SK-N-SH treated with all-trans-retinoic acid at 6 μM for 48 hours (cell line): ENCODE measurements at regions not wholly inside any gene's neighbourhood (a gene's known extent, or its start where the extent isn't known, plus 50 kb on each side); places are given as distances from the start of the nearest gene placed in this dataset.
A peak's percentile ranks its signal among the peaks of the same experiment; 100 is the strongest.

Source experiments
- ATAC-seq: fragments of 200-7000 bp; cut with Tn5 transposase; 3 replicates; pipeline ENCODE4 v1.9.1; 2020; ENCODE audit warnings: mild to moderate bottlenecking, moderate library complexity
- ARNTL ChIP-seq: fragments of 450-650 bp; formaldehyde crosslinking; IDR thresholded peaks from 2 replicates; pipeline ENCODE4 v1.5.0; 2020; ENCODE audit warnings: low read depth, mild to moderate bottlenecking, moderate library complexity, borderline replicate concordance
- BACH2 ChIP-seq: fragments of 250-450 bp; sonication (Bioruptor Pico); IDR thresholded peaks from 2 replicates; pipeline ENCODE4 v1.9.0; 2021; ENCODE audit warnings: mild to moderate bottlenecking, borderline replicate concordance
- ESRRG ChIP-seq: fragments of 250-450 bp; sonication (Bioruptor Pico); IDR thresholded peaks from 2 replicates; pipeline ENCODE4 v1.6.1; 2021; ENCODE audit warnings: mild to moderate bottlenecking
- GLIS3 ChIP-seq: fragments of 250-450 bp; sonication (Bioruptor Pico); IDR thresholded peaks from 2 replicates; pipeline ENCODE4 v1.5.0; 2020; ENCODE audit warnings: mild to moderate bottlenecking, moderate library complexity
- ISL1 ChIP-seq: fragments of 250-450 bp; sonication (Bioruptor Pico); IDR thresholded peaks from 2 replicates; pipeline ENCODE4 v2.1.2; 2022; ENCODE audit warnings: mild to moderate bottlenecking, moderate library complexity
- OSR1 ChIP-seq: fragments of 250-450 bp; sonication (Bioruptor Pico); IDR thresholded peaks from 2 replicates; pipeline ENCODE4 v1.8.0; 2022; ENCODE audit warnings: moderate library complexity, mild to moderate bottlenecking, inconsistent platforms
- PPARA ChIP-seq: fragments of 250-450 bp; sonication (Bioruptor Pico); IDR thresholded peaks from 2 replicates; pipeline ENCODE4 v1.5.0; 2020; ENCODE audit warnings: mild to moderate bottlenecking, borderline replicate concordance
- RARB ChIP-seq: fragments of 250-450 bp; sonication (Bioruptor Pico); IDR thresholded peaks from 2 replicates; pipeline ENCODE4 v1.8.0; 2021; ENCODE audit warnings: mild to moderate bottlenecking, moderate library complexity
- TCF4 ChIP-seq: fragments of 250-450 bp; sonication (Bioruptor Pico); IDR thresholded peaks from 2 replicates; pipeline ENCODE4 v1.8.0; 2021; ENCODE audit warnings: mild to moderate bottlenecking, moderate library complexity, borderline replicate concordance
- TOX ChIP-seq: fragments of 250-450 bp; sonication (Bioruptor Pico); IDR thresholded peaks from 2 replicates; pipeline ENCODE4 v1.8.0; 2021; ENCODE audit warnings: mild to moderate bottlenecking, moderate library complexity, borderline replicate concordance
- TSHZ2 ChIP-seq: fragments of 250-450 bp; sonication (Bioruptor Pico); IDR thresholded peaks from 2 replicates; pipeline ENCODE4 v1.5.0; 2020; ENCODE audit warnings: mild to moderate bottlenecking, moderate library complexity
- ZC3H10 ChIP-seq: fragments of 250-450 bp; sonication (Bioruptor Pico); IDR thresholded peaks from 2 replicates; pipeline ENCODE4 v1.5.1; 2021; ENCODE audit warnings: mild to moderate bottlenecking, moderate library complexity
- ZFP3 ChIP-seq: fragments of 250-450 bp; sonication (Bioruptor Pico); IDR thresholded peaks from 2 replicates; pipeline ENCODE4 v1.5.0; 2020; ENCODE audit warnings: mild to moderate bottlenecking, moderate library complexity
- ZFP30 ChIP-seq: fragments of 450-650 bp; formaldehyde crosslinking; IDR thresholded peaks from 2 replicates; pipeline ENCODE4 v1.5.0; 2022; ENCODE audit warnings: mild to moderate bottlenecking, moderate library complexity
- ZNF565 ChIP-seq: fragments of 450-650 bp; formaldehyde crosslinking; conservative IDR thresholded peaks from 2 replicates; pipeline ENCODE4 v1.5.0; 2020; ENCODE audit warnings: low read depth, mild to moderate bottlenecking, moderate library complexity
- TF ChIP-seq, protein P1 (sequence below): fragments of 250-450 bp; sonication (Bioruptor Pico); IDR thresholded peaks from 2 replicates; pipeline ENCODE4 v1.5.1; 2020; ENCODE audit warnings: low read depth, mild to moderate bottlenecking, moderate library complexity
- TF ChIP-seq, protein P2 (sequence below): fragments of 250-450 bp; sonication (Bioruptor Pico); IDR thresholded peaks from 2 replicates; pipeline ENCODE4 v1.8.0; 2021; ENCODE audit warnings: low read depth, mild to moderate bottlenecking, moderate library complexity, borderline replicate concordance
- TF ChIP-seq, protein P3 (sequence below): fragments of 250-450 bp; sonication (Bioruptor Pico); IDR thresholded peaks from 2 replicates; pipeline ENCODE4 v1.5.1; 2021; ENCODE audit warnings: mild to moderate bottlenecking, moderate library complexity

- TF ChIP-seq GLIS3: no peak
- TF ChIP-seq ZC3H10 (CRISPR knock-in tag): no peak
- TF ChIP-seq TCF4 (CRISPR knock-in tag): no peak
- TF ChIP-seq OSR1 (CRISPR knock-in tag): no peak
- TF ChIP-seq ZNF565 (CRISPR knock-in tag): no peak
- no peak for TF ChIP-seq TSHZ2 (CRISPR knock-in tag)
- TF ChIP-seq, protein P1, sequence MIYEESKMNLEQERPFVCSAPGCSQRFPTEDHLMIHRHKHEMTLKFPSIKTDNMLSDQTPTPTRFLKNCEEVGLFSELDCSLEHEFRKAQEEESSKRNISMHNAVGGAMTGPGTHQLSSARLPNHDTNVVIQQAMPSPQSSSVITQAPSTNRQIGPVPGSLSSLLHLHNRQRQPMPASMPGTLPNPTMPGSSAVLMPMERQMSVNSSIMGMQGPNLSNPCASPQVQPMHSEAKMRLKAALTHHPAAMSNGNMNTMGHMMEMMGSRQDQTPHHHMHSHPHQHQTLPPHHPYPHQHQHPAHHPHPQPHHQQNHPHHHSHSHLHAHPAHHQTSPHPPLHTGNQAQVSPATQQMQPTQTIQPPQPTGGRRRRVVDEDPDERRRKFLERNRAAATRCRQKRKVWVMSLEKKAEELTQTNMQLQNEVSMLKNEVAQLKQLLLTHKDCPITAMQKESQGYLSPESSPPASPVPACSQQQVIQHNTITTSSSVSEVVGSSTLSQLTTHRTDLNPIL (CRISPR knock-in tag): no peak
- TF ChIP-seq, protein P2, sequence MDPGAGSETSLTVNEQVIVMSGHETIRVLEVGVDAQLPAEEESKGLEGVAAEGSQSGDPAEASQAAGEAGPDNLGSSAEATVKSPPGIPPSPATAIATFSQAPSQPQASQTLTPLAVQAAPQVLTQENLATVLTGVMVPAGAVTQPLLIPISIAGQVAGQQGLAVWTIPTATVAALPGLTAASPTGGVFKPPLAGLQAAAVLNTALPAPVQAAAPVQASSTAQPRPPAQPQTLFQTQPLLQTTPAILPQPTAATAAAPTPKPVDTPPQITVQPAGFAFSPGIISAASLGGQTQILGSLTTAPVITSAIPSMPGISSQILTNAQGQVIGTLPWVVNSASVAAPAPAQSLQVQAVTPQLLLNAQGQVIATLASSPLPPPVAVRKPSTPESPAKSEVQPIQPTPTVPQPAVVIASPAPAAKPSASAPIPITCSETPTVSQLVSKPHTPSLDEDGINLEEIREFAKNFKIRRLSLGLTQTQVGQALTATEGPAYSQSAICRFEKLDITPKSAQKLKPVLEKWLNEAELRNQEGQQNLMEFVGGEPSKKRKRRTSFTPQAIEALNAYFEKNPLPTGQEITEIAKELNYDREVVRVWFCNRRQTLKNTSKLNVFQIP: no peak
- no peak for TF ChIP-seq ZFP30 (CRISPR knock-in tag)
- TF ChIP-seq PPARA (CRISPR knock-in tag): no peak
- no peak for TF ChIP-seq ZFP3
- no peak for TF ChIP-seq BACH2 (CRISPR knock-in tag)
- no peak for TF ChIP-seq TOX (CRISPR knock-in tag)
- TF ChIP-seq, protein P3, sequence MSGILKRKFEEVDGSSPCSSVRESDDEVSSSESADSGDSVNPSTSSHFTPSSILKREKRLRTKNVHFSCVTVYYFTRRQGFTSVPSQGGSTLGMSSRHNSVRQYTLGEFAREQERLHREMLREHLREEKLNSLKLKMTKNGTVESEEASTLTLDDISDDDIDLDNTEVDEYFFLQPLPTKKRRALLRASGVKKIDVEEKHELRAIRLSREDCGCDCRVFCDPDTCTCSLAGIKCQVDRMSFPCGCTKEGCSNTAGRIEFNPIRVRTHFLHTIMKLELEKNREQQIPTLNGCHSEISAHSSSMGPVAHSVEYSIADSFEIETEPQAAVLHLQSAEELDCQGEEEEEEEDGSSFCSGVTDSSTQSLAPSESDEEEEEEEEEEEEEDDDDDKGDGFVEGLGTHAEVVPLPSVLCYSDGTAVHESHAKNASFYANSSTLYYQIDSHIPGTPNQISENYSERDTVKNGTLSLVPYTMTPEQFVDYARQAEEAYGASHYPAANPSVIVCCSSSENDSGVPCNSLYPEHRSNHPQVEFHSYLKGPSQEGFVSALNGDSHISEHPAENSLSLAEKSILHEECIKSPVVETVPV (CRISPR knock-in tag): no peak
- no peak for TF ChIP-seq ISL1
- TF ChIP-seq ARNTL: no peak
- TF ChIP-seq ESRRG: no peak
- no peak for TF ChIP-seq RARB (CRISPR knock-in tag)
- ATAC-seq: no peak
Measured at GRCh38 chr7:130909161-130909836, 175.3 kb upstream of the KLF14 start.

DNA sequence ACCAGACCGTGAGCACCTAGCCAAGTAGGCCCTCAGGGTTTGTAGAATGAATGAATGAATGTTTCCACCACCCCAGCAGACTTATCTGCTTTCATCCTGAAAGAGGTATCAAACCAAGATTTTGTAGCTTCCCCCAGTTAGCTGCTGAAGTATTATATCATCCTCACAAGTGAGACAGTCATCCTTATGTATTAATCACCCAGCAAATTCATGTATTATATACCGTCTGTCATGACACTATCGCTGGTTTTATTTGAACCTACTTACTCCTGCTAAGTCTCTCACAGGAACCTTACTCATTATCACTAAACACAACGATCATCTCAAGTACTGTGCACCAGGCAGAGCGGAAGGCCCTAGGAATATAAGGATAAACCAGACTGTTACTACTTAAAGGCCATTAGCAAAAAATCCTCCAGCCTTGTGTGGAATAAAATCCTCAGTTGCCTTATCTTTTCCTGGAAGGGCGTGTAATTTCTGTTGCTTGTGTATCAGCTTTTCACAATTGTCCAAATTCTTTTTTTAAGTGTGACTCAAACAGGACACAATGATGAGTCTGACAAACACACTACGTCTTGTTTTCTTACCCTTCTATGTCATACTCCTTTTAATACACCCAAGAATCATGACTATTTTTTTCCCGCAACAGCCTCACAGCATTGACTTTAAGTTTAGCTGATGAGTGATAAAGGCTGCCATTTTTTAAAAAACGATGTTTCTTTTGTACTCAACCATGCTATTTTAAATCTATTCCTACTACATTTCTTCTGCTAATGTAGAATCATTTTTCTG lies 176.1 kb upstream of the KLF14 start:
- no peak for TF ChIP-seq ZNF565 (CRISPR knock-in tag)
- TF ChIP-seq ZC3H10 (CRISPR knock-in tag): 0 out of 2 replicates have a peak, but pooled peaks have one; percentile 6
- no peak for ATAC-seq

GRCh38 chr7:130910949-130911944 lies 177.2 kb upstream of the KLF14 start:
- peak; percentile 56 for ATAC-seq
- TF ChIP-seq ZFP3: no peak
- TF ChIP-seq OSR1 (CRISPR knock-in tag): no peak
- TF ChIP-seq TOX (CRISPR knock-in tag): peak; percentile 50; the same call in 1 of the 2 replicates
